GM23248 (cell line): ENCODE measurements at regions not wholly inside any gene's neighbourhood (a gene's known extent, or its start where the extent isn't known, plus 50 kb on each side); places are given as distances from the start of the nearest gene placed in this dataset.

ENCODE experiments used
- DNase-seq: peaks from one replicate; pipeline ENCODE4 v3.0.0-alpha.2; 2015
- H2AFZ ChIP-seq: fragments of 200-600 bp; sonication (generic); 2 replicates; pipeline ENCODE4 v1.6.1; 2016; ENCODE audit warnings: antibody characterized with exemption
- H3F3A ChIP-seq: fragments of 200-600 bp; sonication (generic); 2 replicates; pipeline ENCODE4 v1.6.1; 2016; ENCODE audit warnings: mild to moderate bottlenecking, antibody characterized with exemption, mixed run types; ENCODE audit not compliant: insufficient read depth
- H3K27ac ChIP-seq: fragments of 200-600 bp; sonication (generic); 2 replicates; pipeline ENCODE4 v1.5.1; 2016; ENCODE audit warnings: mild to moderate bottlenecking
- H3K27me3 ChIP-seq: fragments of 200-600 bp; sonication (generic); replicated peaks from 2 replicates; pipeline ENCODE4 v1.6.1; 2016; ENCODE audit warnings: mild to moderate bottlenecking; ENCODE audit not compliant: insufficient read depth
- H3K36me3 ChIP-seq: fragments of 200-600 bp; sonication (generic); 2 replicates; pipeline ENCODE4 v1.6.1; 2016; ENCODE audit warnings: low read depth, mild to moderate bottlenecking
- H3K4me1 ChIP-seq: fragments of 200-600 bp; sonication (generic); 2 replicates; pipeline ENCODE4 v1.6.1; 2016; ENCODE audit warnings: mild to moderate bottlenecking; ENCODE audit not compliant: insufficient read depth
- H3K4me2 ChIP-seq: fragments of 200-600 bp; sonication (generic); one replicate; pipeline ENCODE4 v1.6.1; 2016; ENCODE audit warnings: mild to moderate bottlenecking; ENCODE audit not compliant: unreplicated experiment
- H3K4me3 ChIP-seq: fragments of 200-600 bp; sonication (generic); 2 replicates; pipeline ENCODE4 v1.5.1; 2016; ENCODE audit warnings: mild to moderate bottlenecking
- H3K79me2 ChIP-seq: fragments of 200-600 bp; sonication (generic); 2 replicates; pipeline ENCODE4 v1.6.1; 2016; ENCODE audit warnings: mild to moderate bottlenecking; ENCODE audit not compliant: insufficient read depth
- H3K9ac ChIP-seq: fragments of 200-600 bp; sonication (generic); 2 replicates; pipeline ENCODE4 v1.6.1; 2016; ENCODE audit warnings: mild to moderate bottlenecking
- H3K9me2 ChIP-seq: fragments of 200-600 bp; sonication (generic); 2 replicates; pipeline ENCODE4 v1.6.1; 2016; ENCODE audit warnings: mixed run types, mild to moderate bottlenecking, moderate library complexity; ENCODE audit not compliant: insufficient read depth
- H3K9me3 ChIP-seq: fragments of 200-600 bp; sonication (generic); one replicate; pipeline ENCODE4 v1.6.1; 2017; ENCODE audit warnings: low read depth
- H4K20me1 ChIP-seq: fragments of 200-600 bp; sonication (generic); 2 replicates; pipeline ENCODE4 v1.6.0; 2016; ENCODE audit not compliant: insufficient read depth
- EZH2 ChIP-seq: fragments of 200-600 bp; sonication (generic); IDR thresholded peaks from 2 replicates; pipeline ENCODE4 v1.6.1; 2018; ENCODE audit warnings: antibody characterized with exemption, mild to moderate bottlenecking; ENCODE audit not compliant: insufficient read depth, poor library complexity, severe bottlenecking
- EZH2phosphoT487 ChIP-seq: fragments of 200-600 bp; sonication (generic); IDR thresholded peaks from 2 replicates; pipeline ENCODE4 v1.6.1; 2018; ENCODE audit warnings: antibody characterized with exemption, moderate library complexity, mild to moderate bottlenecking, low read depth; ENCODE audit not compliant: insufficient read depth
- WGBS, 2 experiments: methylation state at CpG; one replicate each; pipeline ENCODE4 v1.1.6; 2015 to 2017; ENCODE audit warnings: low lambda C conversion rate in 2 of 2, low coverage in 1 of 2; ENCODE audit errors: missing lambda C conversion rate in 2 of 2; 5-methylcytosine and 5-hydroxymethylcytosine counted together
- in situ Hi-C: fragments of 300-500 bp; cut with MboI; formaldehyde crosslinking; loops from 2 replicates; pipeline ENCODE4 v1.15.0; 2020

DNA sequence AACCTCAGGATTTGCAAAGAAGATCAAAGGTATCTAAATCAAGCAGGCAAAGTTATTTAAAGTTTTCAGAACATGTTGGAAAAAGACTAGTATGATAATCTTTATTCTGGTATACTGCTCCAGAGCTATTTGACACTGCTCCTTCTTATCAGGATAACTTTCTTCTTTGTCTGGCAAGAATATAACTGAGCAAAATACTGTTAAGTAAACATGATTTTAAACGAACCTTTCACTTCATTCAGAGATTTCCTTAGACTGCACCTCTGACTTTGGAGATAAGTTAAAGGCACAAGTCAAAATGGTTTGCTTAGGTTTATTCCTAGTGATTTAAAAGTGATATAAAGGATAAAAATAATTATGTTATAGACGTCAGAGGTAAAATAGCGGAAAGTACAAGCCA is 103.9 kb upstream of the CCDC190 start:
- H3F3A ChIP-seq = no peaks in the 10 kb centered on the region
- WGBS, 2 experiments = 55 to 57% methylated on average over 3 of the region's 3 CpGs
- no peak for TF ChIP-seq EZH2phosphoT487
- TF ChIP-seq EZH2 = no peak
- H3K4me3 ChIP-seq = no peak overlapping the region
- H3K27me3 ChIP-seq = no peaks in the 10 kb centered on the region
- no peaks in the 10 kb centered on the region for H3K79me2 ChIP-seq
- H3K9me2 ChIP-seq = no peaks in the 10 kb centered on the region
- no peak overlapping the region for H3K27ac ChIP-seq
- no peak overlapping the region for H2AFZ ChIP-seq
- DNase-seq = no peak
- no peaks in the 10 kb centered on the region for H3K9me3 ChIP-seq
- peaks cover 4% of the 10 kb centered on the region for H3K4me1 ChIP-seq
- in situ Hi-C loops = no loop called here
- no peak overlapping the region for H3K4me2 ChIP-seq
- no peaks in the 10 kb centered on the region for H4K20me1 ChIP-seq
- no peaks in the 10 kb centered on the region for H3K36me3 ChIP-seq
- no peak overlapping the region for H3K9ac ChIP-seq

DNA sequence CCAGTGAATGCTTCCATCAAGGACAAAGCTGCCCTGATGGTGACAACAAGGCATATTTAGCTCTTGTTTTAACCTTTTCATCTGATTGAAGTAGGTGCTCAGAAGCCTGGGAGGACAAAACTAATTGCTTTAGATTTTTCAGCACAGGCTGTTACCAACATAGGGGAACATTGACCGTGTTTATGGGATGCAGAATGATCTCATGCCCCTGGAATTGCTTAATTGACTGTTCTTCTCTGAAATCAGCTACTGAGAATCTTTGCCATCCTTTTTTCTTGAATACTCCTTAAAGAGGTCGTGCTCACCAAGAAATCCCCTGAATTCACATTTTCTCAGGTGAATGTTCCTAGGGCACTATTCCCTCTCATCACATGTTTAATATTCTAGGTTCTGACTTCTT is 95.9 kb upstream of the CCDC190 start:
- no peak overlapping the region for H3K4me3 ChIP-seq

DNA sequence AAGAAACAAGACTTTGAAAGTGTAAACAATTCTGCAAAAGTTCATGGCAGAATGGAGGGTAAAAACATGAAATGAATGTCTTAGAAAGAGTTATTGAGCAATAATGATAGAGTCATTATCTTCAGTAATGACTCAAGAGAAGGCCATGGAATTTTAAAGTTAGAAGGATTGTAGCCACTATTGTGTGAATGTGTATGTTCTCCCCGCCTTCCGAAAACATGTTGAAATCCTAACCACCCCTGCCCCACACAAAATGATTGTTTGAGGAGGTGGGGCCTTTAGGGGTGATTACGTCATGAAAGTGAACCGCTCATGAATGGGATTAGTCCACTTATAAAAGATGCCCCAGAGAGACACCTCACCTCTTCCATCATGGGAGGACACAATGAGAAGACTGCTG is 93.8 kb upstream of the CCDC190 start:
- H3K9me2 ChIP-seq = no peaks in the 10 kb centered on the region; the same call in 1 of the 2 replicates
- H3K9ac ChIP-seq = no peak overlapping the region
- 80 to 92% methylated on average over 4 of the region's 4 CpGs for WGBS, 2 experiments
- H3K9me3 ChIP-seq = no peaks in the 10 kb centered on the region
- 0 out of 2 replicates have a peak, but pooled peaks cover 7% of the 10 kb centered on the region for H3K4me1 ChIP-seq
- H2AFZ ChIP-seq = no peak overlapping the region
- no peak overlapping the region for H3K4me3 ChIP-seq
- no peaks in the 10 kb centered on the region for H3K79me2 ChIP-seq
- no peak for TF ChIP-seq EZH2phosphoT487
- no peak for TF ChIP-seq EZH2
- H3K4me2 ChIP-seq = no peak overlapping the region
- DNase-seq = peak; percentile 62
- no peaks in the 10 kb centered on the region for H3F3A ChIP-seq
- in situ Hi-C loops = no loop called here
- no peaks in the 10 kb centered on the region for H4K20me1 ChIP-seq
- H3K27me3 ChIP-seq = no peaks in the 10 kb centered on the region
- H3K36me3 ChIP-seq = no peaks in the 10 kb centered on the region
- no peak overlapping the region for H3K27ac ChIP-seq

More for the DNA sequence above, 95.9 kb upstream of the CCDC190 start:
- DNase-seq = peak; percentile 32
- TF ChIP-seq EZH2phosphoT487 = no peak
- no peak for TF ChIP-seq EZH2
- Histone ChIP-seq H3K27me3 (no peaks in the 10 kb centered on the region), H3K27ac (no peak overlapping the region), H4K20me1 (no peaks in the 10 kb centered on the region), H3K9ac (no peak overlapping the region), H3K36me3 (no peaks in the 10 kb centered on the region), H3K4me2 (peak overlapping the region; percentile 3), H3K9me2 (no peaks in the 10 kb centered on the region; the same call in 1 of the 2 replicates), H3K79me2 (no peaks in the 10 kb centered on the region), H3K9me3 (no peaks in the 10 kb centered on the region), H2AFZ (peak overlapping the region; percentile 21), H3K4me1 (0 out of 2 replicates have a peak, but pooled peaks cover 7% of the 10 kb centered on the region), H3F3A (no peaks in the 10 kb centered on the region)
- 11 to 23% methylated on average over 2 of the region's 2 CpGs for WGBS, 2 experiments
- in situ Hi-C loops = no loop called here

DNA sequence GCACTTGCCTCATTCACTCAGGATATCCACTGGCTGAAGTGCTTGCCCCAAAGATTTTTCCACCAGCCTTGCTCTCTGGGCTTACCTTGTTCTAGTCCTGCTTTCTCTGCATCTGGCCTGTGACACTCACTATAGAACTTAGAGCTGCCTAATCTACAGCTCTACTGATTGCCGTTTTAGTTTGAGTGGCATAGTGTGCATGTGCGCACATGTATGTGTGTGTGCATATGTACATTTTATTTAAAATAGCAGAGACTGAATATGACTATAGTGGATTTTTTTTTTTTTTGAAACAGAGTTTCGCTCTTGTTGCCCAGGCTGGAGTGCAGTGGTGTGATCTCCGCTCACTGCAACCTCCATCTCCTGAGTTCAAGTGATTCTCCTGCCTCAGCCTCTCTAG is 92.0 kb upstream of the CCDC190 start:
- TF ChIP-seq EZH2 (no peak), EZH2phosphoT487 (no peak)
- WGBS, 2 experiments = 79 to 80% methylated on average over 4 of the region's 4 CpGs
- in situ Hi-C loops = no loop called here

More for the DNA sequence above, 92.0 kb upstream of the CCDC190 start:
- H3K36me3 ChIP-seq = no peaks in the 10 kb centered on the region
- H3F3A ChIP-seq = no peaks in the 10 kb centered on the region
- no peak overlapping the region for H3K4me3 ChIP-seq
- no peak overlapping the region for H3K27ac ChIP-seq
- H3K9ac ChIP-seq = no peak overlapping the region
- no peaks in the 10 kb centered on the region for H3K79me2 ChIP-seq
- H3K4me2 ChIP-seq = no peak overlapping the region
- H3K4me1 ChIP-seq = 0 out of 2 replicates have a peak, but pooled peaks cover 7% of the 10 kb centered on the region
- no peak for DNase-seq
- no peaks in the 10 kb centered on the region for H3K27me3 ChIP-seq
- no peak overlapping the region for H2AFZ ChIP-seq
- no peaks in the 10 kb centered on the region for H3K9me3 ChIP-seq
- no peaks in the 10 kb centered on the region; the same call in 1 of the 2 replicates for H3K9me2 ChIP-seq
- no peaks in the 10 kb centered on the region for H4K20me1 ChIP-seq
